ENCODE measurements at regions not wholly inside any gene's neighbourhood (a gene's known extent, or its start where the extent isn't known, plus 50 kb on each side); places are given as distances from the start of the nearest gene placed in this dataset.
A peak's percentile ranks its signal among the peaks of the same experiment; 100 is the strongest.

GRCh38 chr5:42950456-42951292 lies 89.4 kb downstream of the ANXA2R start:
- H4K20me1 ChIP-seq (replicated peaks; ENCODE audit: control insufficient read depth, insufficient read depth, low read length): no peaks in the 10 kb centered on the region
- no TSS peak for BruUV-seq (replicated peaks)
- TF ChIP-seq TEAD1 (CRISPR knock-in tag; IDR thresholded peaks at IDR 0.05) (peak in 1 of 2 experiments; percentile 89; a peak in 2 of 4 replicates), MBD1 (CRISPR knock-in tag; IDR thresholded peaks at IDR 0.05) (peak; percentile 94), CREM (IDR thresholded peaks at IDR 0.05; ENCODE audit: low read depth) (0 out of 2 replicates have a peak, but pooled peaks have one; percentile 15), MAFF (IDR thresholded peaks at IDR 0.05; ENCODE audit: low read length) (peak; percentile 45; the same call in 1 of the 2 replicates), MEF2D (tag; conservative IDR thresholded peaks at IDR 0.05; ENCODE audit: low read depth) (no peak), MAFK (IDR thresholded peaks at IDR 0.05; ENCODE audit: low read length) (peak; percentile 40; the same call in 1 of the 2 replicates), BRD9 (IDR thresholded peaks at IDR 0.05; ENCODE audit: low read depth, partially characterized antibody) (peak; percentile 83), JUND (IDR thresholded peaks at IDR 0.05; ENCODE audit: borderline replicate concordance, low read depth, low read length) (peak; percentile 97), JUND (tag; IDR thresholded peaks at IDR 0.05; ENCODE audit: borderline replicate concordance, low read depth, low read length) (peak; percentile 96), ZNF589 (CRISPR knock-in tag; IDR thresholded peaks at IDR 0.05; ENCODE audit: low read depth) (0 out of 2 replicates have a peak, but pooled peaks have one; percentile 22), MCM7 (IDR thresholded peaks at IDR 0.05) (no peak), RHOXF2B (CRISPR knock-in tag; conservative IDR thresholded peaks at IDR 0.05) (no peak), ZNF707 (CRISPR knock-in tag; conservative IDR thresholded peaks at IDR 0.05) (no peak), ARID1B (IDR thresholded peaks at IDR 0.05) (peak; percentile 70), KDM1A (IDR thresholded peaks at IDR 0.05) (peak in 1 of 2 experiments; percentile 19; a peak in 1 of 4 replicates)
- TF ChIP-seq, protein P1, sequence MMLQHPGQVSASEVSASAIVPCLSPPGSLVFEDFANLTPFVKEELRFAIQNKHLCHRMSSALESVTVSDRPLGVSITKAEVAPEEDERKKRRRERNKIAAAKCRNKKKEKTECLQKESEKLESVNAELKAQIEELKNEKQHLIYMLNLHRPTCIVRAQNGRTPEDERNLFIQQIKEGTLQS (IDR thresholded peaks at IDR 0.05): peak; percentile 94
- TF ChIP-seq, protein P1 (CRISPR knock-in tag; conservative IDR thresholded peaks at IDR 0.05): peak; percentile 84; the same call in 1 of the 2 replicates
- TF ChIP-seq, protein P2, sequence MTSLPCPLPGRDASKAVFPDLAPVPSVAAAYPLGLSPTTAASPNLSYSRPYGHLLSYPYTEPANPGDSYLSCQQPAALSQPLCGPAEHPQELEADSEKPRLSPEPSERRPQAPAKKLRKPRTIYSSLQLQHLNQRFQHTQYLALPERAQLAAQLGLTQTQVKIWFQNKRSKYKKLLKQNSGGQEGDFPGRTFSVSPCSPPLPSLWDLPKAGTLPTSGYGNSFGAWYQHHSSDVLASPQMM (CRISPR knock-in tag; IDR thresholded peaks at IDR 0.05): no peak
- TF ChIP-seq, protein P3, sequence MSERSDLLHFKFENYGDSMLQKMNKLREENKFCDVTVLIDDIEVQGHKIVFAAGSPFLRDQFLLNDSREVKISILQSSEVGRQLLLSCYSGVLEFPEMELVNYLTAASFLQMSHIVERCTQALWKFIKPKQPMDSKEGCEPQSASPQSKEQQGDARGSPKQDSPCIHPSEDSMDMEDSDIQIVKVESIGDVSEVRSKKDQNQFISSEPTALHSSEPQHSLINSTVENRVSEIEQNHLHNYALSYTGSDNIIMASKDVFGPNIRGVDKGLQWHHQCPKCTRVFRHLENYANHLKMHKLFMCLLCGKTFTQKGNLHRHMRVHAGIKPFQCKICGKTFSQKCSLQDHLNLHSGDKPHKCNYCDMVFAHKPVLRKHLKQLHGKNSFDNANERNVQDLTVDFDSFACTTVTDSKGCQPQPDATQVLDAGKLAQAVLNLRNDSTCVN (CRISPR knock-in tag; IDR thresholded peaks at IDR 0.05): no peak

More at GRCh38 chr5:42950456-42951292, 89.4 kb downstream of the ANXA2R start:
- peak overlapping the region; percentile 46 for H2AFZ ChIP-seq (ENCODE audit: low read depth, low read length)
- no peak overlapping the region for H3K9ac ChIP-seq (ENCODE audit: insufficient read depth in 1 of 2, low read depth in 2 of 2, low read length in 2 of 2)
- no peaks in the 10 kb centered on the region for H3K9me1 ChIP-seq (ENCODE audit: control insufficient read depth, insufficient read depth, low read length)
- no peak overlapping the region for H3K4me2 ChIP-seq (ENCODE audit: insufficient read depth, low read length)
- H3K4me1 ChIP-seq (replicated peaks in 1 of 2; ENCODE audit: control insufficient read depth in 2 of 2, insufficient read depth in 2 of 2, low read length in 2 of 2): peaks cover 0 to 9% of the 10 kb centered on the region in 2 experiments; a peak in 2 of 5 replicates
- WGBS (ENCODE audit: insufficient coverage, low coverage, missing lambda C conversion rate): 48% methylated on average over 27 of the region's 46 CpGs
- ATAC-seq (peak; percentile 84), DNase-seq (ENCODE audit: extremely low read depth in 1 of 4, low spot score in 3 of 4) (peak; percentile 39 to 74 (median 55)), FAIRE-seq (peak; percentile 86)
- H3K4me3 ChIP-seq: no peak overlapping the region
- H3K36me3 ChIP-seq (ENCODE audit: control insufficient read depth, insufficient read depth, low read length): no peaks in the 10 kb centered on the region
- H3K79me2 ChIP-seq (ENCODE audit: control insufficient read depth, insufficient read depth, low read length): no peaks in the 10 kb centered on the region
- in situ Hi-C loops (cut with MboI) (no loop called here), intact Hi-C loops (cut with micrococcal nuclease) (no loop called here)
- H3K27me3 ChIP-seq (ENCODE audit: control insufficient read depth in 2 of 2, insufficient read depth in 2 of 2, low read length in 2 of 2): no peaks in the 10 kb centered on the region
- peak overlapping the region; percentile 31; the same call in 2 of the 3 replicates for H3K27ac ChIP-seq (ENCODE audit: extremely low read depth, low read depth, low read length)
- CTCF ChIA-PET (ENCODE audit: low intra/inter-chr PET ratio): no interaction called here
- POLR2A ChIA-PET: interaction anchor here (0.6 to 1.2 kb wide), 2 partner anchors 13 to 143 kb away, joined by 3 to 4 read pairs; no protein-coding TSS in a partner anchor
- H3K9me3 ChIP-seq (replicated peaks; ENCODE audit: control insufficient read depth, insufficient read depth, low read depth, low read length): peaks cover 16% of the 10 kb centered on the region; the same call in 1 of the 2 replicates

Measured in K562 (cell line).